Common myeloid progenitor, CD34-positive (primary cell): ENCODE measurements at regions not wholly inside any gene's neighbourhood (a gene's known extent, or its start where the extent isn't known, plus 50 kb on each side); places are given as distances from the start of the nearest gene placed in this dataset.

Experiments
- CTCF ChIA-PET: fragments of 350-600 bp; sonication (Branson Sonifier 250); formaldehyde crosslinking; loops from one replicate; lab custom pipeline; 2021; ENCODE audit warnings: antibody characterized with exemption; lab: Charles Lee
- POLR2A ChIA-PET: fragments of 350-600 bp; sonication (Branson Sonifier 250); formaldehyde crosslinking; loops from one replicate; lab custom pipeline; 2021; ENCODE audit warnings: antibody characterized with exemption; lab: Charles Lee
- DNase-seq, 3 donors: peaks; one replicate each; pipeline versions ENCODE4 v3.0.0 to v3.0.0-alpha.2; 2013
- H3K27ac ChIP-seq, 2 experiments: 1 replicate in 1 of 2; 2 replicates in 1 of 2; pipeline ENCODE4 v1.7.0; 2013; ENCODE audit warnings: inconsistent platforms in 2 of 2, low read length in 2 of 2, mild to moderate bottlenecking in 2 of 2, low read depth in 1 of 2, moderate library complexity in 1 of 2; ENCODE audit not compliant: severe bottlenecking in 2 of 2, insufficient read depth in 1 of 2, poor library complexity in 1 of 2
- H3K27me3 ChIP-seq, 5 experiments: replicated peaks in 2 of 5; 1 replicate in 3 of 5; 2 replicates in 2 of 5; pipeline versions ENCODE4 v1.6.1 to v1.7.0; 2013; ENCODE audit warnings: low read length in 4 of 5, mild to moderate bottlenecking in 2 of 5, moderate library complexity in 2 of 5, inconsistent platforms in 1 of 5; ENCODE audit not compliant: insufficient read depth in 5 of 5, control insufficient read depth in 4 of 5
- H3K36me3 ChIP-seq, 4 experiments: 1 replicate in 2 of 4; 2 replicates in 2 of 4; pipeline versions ENCODE4 v1.6.1 to v1.7.0; 2013; ENCODE audit warnings: low read length in 3 of 4, control low read depth in 1 of 4, mild to moderate bottlenecking in 1 of 4; ENCODE audit not compliant: control insufficient read depth in 4 of 4, insufficient read depth in 4 of 4
- H3K4me1 ChIP-seq, 4 experiments: 1 replicate in 3 of 4; 2 replicates in 1 of 4; pipeline versions ENCODE4 v1.6.1 to v1.7.1; 2013; ENCODE audit warnings: low read length in 3 of 4, mild to moderate bottlenecking in 3 of 4, control low read depth in 1 of 4, inconsistent platforms in 1 of 4, moderate library complexity in 1 of 4; ENCODE audit not compliant: control insufficient read depth in 4 of 4, insufficient read depth in 4 of 4; ENCODE audit errors: control extremely low read depth in 1 of 4
- H3K4me3 ChIP-seq, 7 experiments: 1 replicate in 4 of 7; 2 replicates in 3 of 7; pipeline versions ENCODE4 v1.5.1 to v1.7.0; 2013; ENCODE audit warnings: mild to moderate bottlenecking in 7 of 7, low read length in 6 of 7, moderate library complexity in 6 of 7, inconsistent platforms in 2 of 7, low read depth in 2 of 7, control low read depth in 1 of 7; ENCODE audit not compliant: insufficient read depth in 4 of 7, control insufficient read depth in 1 of 7; ENCODE audit errors: extremely low read depth in 1 of 7
- H3K9me3 ChIP-seq, 5 experiments: 1 replicate in 4 of 5; 2 replicates in 1 of 5; pipeline versions ENCODE4 v1.6.1 to v1.7.1; 2013; ENCODE audit warnings: low read length in 4 of 5, mild to moderate bottlenecking in 2 of 5, inconsistent platforms in 1 of 5, low read depth in 1 of 5, moderate library complexity in 1 of 5; ENCODE audit not compliant: control insufficient read depth in 4 of 5, insufficient read depth in 2 of 5; ENCODE audit errors: control extremely low read depth in 1 of 5
- WGBS: methylation state at CpG from one replicate; pipeline ENCODE4 v1.1.5; 2013; ENCODE audit not compliant: insufficient coverage; 5-methylcytosine and 5-hydroxymethylcytosine counted together

DNA sequence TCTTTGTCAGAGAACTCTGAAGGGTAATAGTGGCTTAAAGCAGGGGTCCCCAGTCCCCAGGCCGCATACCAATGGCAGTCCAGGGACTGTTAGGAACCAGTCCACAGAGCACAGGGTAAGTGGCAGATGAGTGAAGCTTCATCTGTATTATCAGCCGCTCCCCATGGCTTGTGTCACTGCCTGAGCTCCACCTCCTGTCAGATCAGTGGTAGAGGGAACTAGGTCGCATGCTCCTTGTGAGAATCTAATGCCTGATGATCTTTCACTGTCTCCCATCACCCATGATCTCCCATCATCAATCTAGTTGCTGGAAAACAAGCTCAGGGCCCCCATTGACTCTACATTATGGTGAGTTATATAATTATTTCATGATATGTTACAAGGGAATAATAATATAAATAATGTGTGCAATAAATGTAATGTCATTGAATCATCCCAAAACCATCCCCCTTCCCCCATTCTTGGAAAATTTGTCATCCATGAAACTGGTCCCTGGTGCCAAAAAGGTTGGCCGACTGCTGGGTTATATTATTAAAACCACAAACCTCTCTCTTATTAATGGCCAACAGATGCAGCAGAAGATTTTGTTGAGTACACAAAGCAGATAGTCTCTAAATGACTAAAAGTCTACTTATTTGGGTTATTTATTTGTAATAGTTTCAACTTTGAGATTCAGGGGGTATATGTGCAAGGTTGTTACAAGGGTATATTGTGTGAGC, 782.7 kb downstream of the CDH11 start:
- Histone ChIP-seq H3K4me3 (no peak overlapping the region), H3K36me3 (no peaks in the 10 kb centered on the region), H3K27me3 (no peaks in the 10 kb centered on the region), H3K4me1 (no peaks in the 10 kb centered on the region), H3K9me3 (no peaks in the 10 kb centered on the region), H3K27ac (no peak overlapping the region)
- WGBS, result 68% methylated on average over 3 of the region's 4 CpGs
- DNase-seq, result no peak
- POLR2A ChIA-PET, result no interaction called here
- CTCF ChIA-PET, result no interaction called here

- 82% methylated on average over 1 of the region's 2 CpGs for WGBS
Observed at GRCh38 chr16:64321881-64322280, 800.0 kb downstream of the CDH11 start.

DNA sequence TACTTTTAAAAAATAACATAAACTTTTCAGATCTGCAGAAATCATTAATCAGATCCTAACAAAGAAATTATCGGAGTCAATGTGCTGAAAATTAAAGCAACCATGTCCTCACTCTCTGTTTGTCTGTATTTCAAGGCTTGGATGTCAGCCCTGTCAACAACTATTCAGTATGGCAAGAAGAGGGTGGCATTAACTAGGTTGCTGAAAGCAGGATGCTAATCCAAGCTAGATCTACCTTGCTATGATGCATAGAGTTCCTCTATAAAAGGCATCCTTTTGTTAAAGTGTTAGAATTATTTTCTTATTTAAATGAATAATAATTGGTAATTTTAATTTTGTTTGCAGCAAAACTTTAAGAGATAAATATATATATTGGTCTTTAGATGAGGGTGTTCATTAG, 800.8 kb downstream of the CDH11 start:
- no peaks in the 10 kb centered on the region for H3K27me3 ChIP-seq
- no peaks in the 10 kb centered on the region for H3K4me1 ChIP-seq
- H3K4me3 ChIP-seq, result no peak overlapping the region
- 80% methylated on average over 1 of the region's 1 CpG for WGBS
- DNase-seq, result no peak
- no peak overlapping the region for H3K27ac ChIP-seq
- no peaks in the 10 kb centered on the region for H3K36me3 ChIP-seq
- ChIA-PET CTCF (no interaction called here), POLR2A (no interaction called here)
- H3K9me3 ChIP-seq, result no peaks in the 10 kb centered on the region

More at GRCh38 chr16:64321881-64322280, 800.0 kb downstream of the CDH11 start:
- Histone ChIP-seq H3K36me3 (no peaks in the 10 kb centered on the region), H3K27ac (no peak overlapping the region), H3K9me3 (no peaks in the 10 kb centered on the region), H3K4me3 (no peak overlapping the region), H3K27me3 (no peaks in the 10 kb centered on the region), H3K4me1 (no peaks in the 10 kb centered on the region)
- ChIA-PET CTCF (no interaction called here), POLR2A (no interaction called here)
- no peak for DNase-seq

DNA sequence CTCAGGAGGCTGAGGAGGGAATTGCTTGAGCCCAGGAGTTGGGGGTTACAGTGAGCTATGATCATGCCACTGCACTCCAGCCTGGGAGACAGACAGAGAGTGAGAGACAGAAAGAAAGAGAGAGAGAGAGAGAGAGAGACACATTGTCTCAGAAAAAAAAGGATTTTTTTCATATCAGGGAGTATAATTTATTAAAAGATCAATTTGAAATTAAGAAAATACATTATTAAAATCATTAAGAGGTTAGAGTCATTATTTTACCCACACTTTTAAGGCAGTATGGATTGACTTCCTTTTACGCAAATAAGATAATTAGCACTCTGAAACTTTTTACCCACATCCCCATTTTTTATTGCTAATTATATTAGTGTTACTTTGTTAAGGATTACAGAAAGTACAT, 804.3 kb downstream of the CDH11 start:
- no peaks in the 10 kb centered on the region for H3K4me1 ChIP-seq
- no peak for DNase-seq
- ChIA-PET POLR2A (no interaction called here), CTCF (no interaction called here)
- H3K36me3 ChIP-seq, result no peaks in the 10 kb centered on the region
- no peak overlapping the region for H3K4me3 ChIP-seq
- WGBS, result no CpG with 5 or more reads among the region's 1 CpG
- no peaks in the 10 kb centered on the region for H3K9me3 ChIP-seq
- H3K27me3 ChIP-seq, result no peaks in the 10 kb centered on the region
- H3K27ac ChIP-seq, result no peak overlapping the region

DNA sequence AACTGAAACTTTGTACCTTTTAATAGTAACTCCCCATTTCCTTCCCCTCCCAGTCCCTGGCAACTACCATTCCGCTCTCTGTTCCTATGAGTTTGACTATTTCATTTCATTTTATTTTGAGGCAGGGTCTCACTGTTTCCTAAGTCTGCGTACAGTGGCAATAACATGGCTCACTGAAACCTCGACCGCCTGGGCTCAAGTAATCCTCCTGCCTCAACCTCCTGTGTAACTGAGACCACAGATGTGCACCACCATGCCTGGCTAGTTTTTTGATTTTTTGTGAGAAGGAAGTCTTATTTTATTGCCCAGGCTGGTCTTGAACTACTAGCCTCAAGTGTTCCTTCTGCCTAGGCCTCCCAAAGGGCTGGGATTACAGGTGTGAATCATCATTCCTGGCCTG, 808.1 kb downstream of the CDH11 start:
- Histone ChIP-seq H3K36me3 (no peaks in the 10 kb centered on the region), H3K27me3 (no peaks in the 10 kb centered on the region), H3K4me1 (no peaks in the 10 kb centered on the region), H3K4me3 (no peak overlapping the region), H3K27ac (no peak overlapping the region), H3K9me3 (peaks cover 0 to 4% (median 0%) of the 10 kb centered on the region in 5 experiments)
- no peak for DNase-seq
- ChIA-PET POLR2A (no interaction called here), CTCF (no interaction called here)
- WGBS, result 97% methylated on average over 4 of the region's 4 CpGs

DNA sequence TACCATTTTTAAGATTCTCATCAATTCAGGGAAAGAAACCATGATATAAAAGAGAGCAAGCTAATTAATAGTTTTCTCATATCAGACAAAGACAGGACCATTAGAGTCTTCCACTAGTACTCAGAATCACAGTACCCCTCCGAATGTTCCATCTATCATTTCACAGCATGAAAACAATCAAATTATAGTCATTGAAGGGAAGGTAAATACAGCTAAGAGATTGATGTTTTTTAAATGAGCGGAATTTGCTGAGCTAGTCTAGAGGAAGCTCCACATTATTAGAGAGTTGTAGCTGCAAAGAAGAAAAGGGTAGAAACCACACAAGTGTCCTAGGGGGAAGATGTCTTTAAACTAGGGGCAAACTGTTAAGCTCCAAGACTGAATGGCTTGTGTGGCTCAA, 808.9 kb downstream of the CDH11 start:
- no CpG with 5 or more reads among the region's 2 CpGs for WGBS
- Histone ChIP-seq H3K27ac (no peak overlapping the region), H3K36me3 (no peaks in the 10 kb centered on the region), H3K9me3 (peaks cover 0 to 4% (median 0%) of the 10 kb centered on the region in 5 experiments), H3K27me3 (no peaks in the 10 kb centered on the region), H3K4me1 (no peaks in the 10 kb centered on the region), H3K4me3 (no peak overlapping the region)
- ChIA-PET CTCF (no interaction called here), POLR2A (no interaction called here)
- DNase-seq, result no peak

- no peak overlapping the region for H3K4me3 ChIP-seq
- CTCF ChIA-PET, result no interaction called here
- peaks cover 0 to 4% (median 0%) of the 10 kb centered on the region in 5 experiments for H3K9me3 ChIP-seq
- POLR2A ChIA-PET, result no interaction called here
- no peak for DNase-seq
- H3K4me1 ChIP-seq, result no peaks in the 10 kb centered on the region
- no peaks in the 10 kb centered on the region for H3K36me3 ChIP-seq
- no peaks in the 10 kb centered on the region for H3K27me3 ChIP-seq
- no peak overlapping the region for H3K27ac ChIP-seq
Observed at GRCh38 chr16:64312292-64312691, 809.6 kb downstream of the CDH11 start.
